Duodenal mucosa (tissue), 2 donors: ENCODE measurements at regions not wholly inside any gene's neighbourhood (a gene's known extent, or its start where the extent isn't known, plus 50 kb on each side); places are given as distances from the start of the nearest gene placed in this dataset.
A peak's percentile ranks its signal among the peaks of the same experiment; 100 is the strongest.

Experiments
- H3K27ac ChIP-seq: one replicate; pipeline ENCODE4 v1.7.0; 2013; ENCODE audit warnings: low read depth, low read length
- H3K27me3 ChIP-seq, 2 donors: one replicate each; pipeline ENCODE4 v1.7.0; 2013; ENCODE audit warnings: low read length in 2 of 2, control low read depth in 1 of 2; ENCODE audit not compliant: insufficient read depth in 2 of 2, control insufficient read depth in 1 of 2
- H3K36me3 ChIP-seq, 2 donors: one replicate each; pipeline ENCODE4 v1.7.0; 2013; ENCODE audit warnings: low read length in 2 of 2, control low read depth in 1 of 2; ENCODE audit not compliant: insufficient read depth in 2 of 2, control insufficient read depth in 1 of 2
- H3K4me1 ChIP-seq, 2 donors: one replicate each; pipeline ENCODE4 v1.7.0; 2013; ENCODE audit warnings: low read length in 2 of 2, control low read depth in 1 of 2; ENCODE audit not compliant: insufficient read depth in 2 of 2, control insufficient read depth in 1 of 2
- H3K4me3 ChIP-seq, 2 donors: one replicate each; pipeline ENCODE4 v1.7.0; 2013; ENCODE audit warnings: low read length in 2 of 2, low read depth in 1 of 2
- H3K9ac ChIP-seq, 2 donors: one replicate each; pipeline ENCODE4 v1.7.0; 2013; ENCODE audit warnings: low read length in 2 of 2, low read depth in 1 of 2
- H3K9me3 ChIP-seq, 2 donors: one replicate each; pipeline ENCODE4 v1.7.0; 2013; ENCODE audit warnings: low read length in 2 of 2, control low read depth in 1 of 2; ENCODE audit not compliant: control insufficient read depth in 1 of 2

DNA sequence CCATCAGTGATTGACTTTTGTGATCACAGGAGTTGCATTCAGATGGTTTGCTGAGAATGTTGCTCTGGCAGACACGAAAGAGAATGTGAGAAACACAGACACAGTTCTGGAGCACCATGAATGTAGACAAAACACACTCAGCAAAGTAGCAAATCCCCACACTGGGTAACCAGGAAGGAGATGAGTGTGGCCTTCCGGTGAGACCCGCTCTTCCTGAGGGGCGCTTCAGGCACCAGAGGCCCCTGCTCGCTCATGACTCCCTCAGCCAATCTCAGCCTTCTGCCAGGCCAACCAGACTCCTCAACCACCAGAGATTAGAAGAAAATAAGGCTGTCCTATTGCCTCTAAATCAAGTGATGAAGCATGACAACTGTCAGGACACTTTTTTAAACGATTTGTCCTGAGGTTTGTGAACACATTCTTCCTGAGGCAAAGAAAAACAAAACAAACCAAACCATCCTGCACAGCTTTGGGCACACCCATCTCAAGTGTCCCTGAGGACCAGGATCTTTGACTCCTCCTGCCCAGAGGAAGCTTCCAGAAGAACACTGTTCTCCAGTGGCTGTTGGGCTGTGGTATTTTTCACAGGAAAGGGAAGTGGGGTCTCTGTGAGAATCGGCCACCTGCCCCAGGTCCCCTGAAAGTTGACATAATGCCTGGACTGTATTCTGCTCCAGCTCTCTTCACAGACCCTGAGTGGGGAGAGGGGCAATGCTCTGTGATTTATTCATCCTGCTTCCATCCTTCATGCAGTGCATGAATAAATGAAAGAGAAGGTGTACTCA lies 152.8 kb downstream of the BCL11A start:
- H3K9me3 ChIP-seq, result no peaks in the 10 kb centered on the region
- no peak overlapping the region for H3K27ac ChIP-seq

DNA sequence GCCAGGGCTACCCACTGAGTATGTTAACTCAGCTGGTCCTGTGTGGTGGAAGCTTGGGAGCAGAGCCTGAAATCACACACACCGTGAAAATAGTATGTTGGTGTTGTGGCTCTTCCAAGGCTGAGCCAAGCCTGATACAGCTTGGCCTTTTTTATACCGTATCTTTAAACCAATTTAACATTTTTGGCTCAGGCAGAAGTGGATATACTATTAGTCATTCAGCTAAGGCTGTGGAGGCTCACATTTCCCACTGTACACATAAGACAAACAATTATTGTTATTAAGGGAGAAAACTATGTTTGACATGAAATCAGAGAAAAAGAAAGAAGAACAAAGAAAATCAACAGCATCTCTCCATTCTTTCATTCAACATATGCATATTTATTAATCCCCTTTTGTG lies 159.0 kb downstream of the BCL11A start:
- no peaks in the 10 kb centered on the region for H3K9me3 ChIP-seq
- H3K4me1 ChIP-seq, result no peaks in the 10 kb centered on the region
- no peak overlapping the region for H3K9ac ChIP-seq
- H3K27me3 ChIP-seq, result no peaks in the 10 kb centered on the region
- no peaks in the 10 kb centered on the region for H3K36me3 ChIP-seq
- no peak overlapping the region for H3K27ac ChIP-seq
- H3K4me3 ChIP-seq, result no peak overlapping the region

More for the DNA sequence above, 152.8 kb downstream of the BCL11A start:
- Histone ChIP-seq H3K27me3 (no peaks in the 10 kb centered on the region), H3K4me1 (no peaks in the 10 kb centered on the region), H3K36me3 (no peaks in the 10 kb centered on the region), H3K9ac (no peak overlapping the region), H3K4me3 (no peak overlapping the region)

DNA sequence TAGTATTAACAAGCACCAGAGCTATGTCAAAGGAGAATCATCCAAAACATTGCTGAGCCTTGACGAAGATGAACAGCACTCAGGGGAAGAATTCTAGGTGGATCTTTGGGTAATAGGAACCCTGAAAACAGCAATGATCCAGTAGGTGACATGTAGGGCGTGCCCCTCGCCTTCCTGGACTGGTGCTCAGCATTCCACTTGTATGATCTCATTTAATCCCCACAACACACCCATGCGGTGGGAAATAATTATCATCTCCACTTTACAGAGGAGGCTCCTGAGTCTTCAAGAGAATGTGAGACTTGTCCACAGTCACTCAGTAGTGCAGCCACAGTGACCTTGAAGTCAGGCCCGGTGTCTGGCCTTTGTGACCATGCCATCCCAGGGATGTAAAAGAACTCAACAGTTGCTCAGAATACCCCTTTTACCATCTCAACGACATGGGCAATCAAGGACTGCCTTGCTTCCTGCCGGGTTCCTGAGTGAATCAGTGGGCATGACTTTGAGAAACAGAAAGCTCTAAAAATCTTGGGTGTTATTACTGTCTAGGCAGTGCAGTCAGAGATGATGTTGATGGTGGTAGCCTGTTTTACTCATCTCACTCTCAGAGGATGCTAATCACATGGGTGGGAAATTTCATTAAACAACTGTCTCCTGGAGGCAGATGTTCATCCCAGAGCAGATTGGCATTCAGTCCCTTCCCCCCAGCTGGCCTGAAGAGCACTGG lies 161.6 kb downstream of the BCL11A start:
- Histone ChIP-seq H3K4me1 (no peaks in the 10 kb centered on the region), H3K9me3 (no peaks in the 10 kb centered on the region), H3K27ac (no peak overlapping the region)

DNA sequence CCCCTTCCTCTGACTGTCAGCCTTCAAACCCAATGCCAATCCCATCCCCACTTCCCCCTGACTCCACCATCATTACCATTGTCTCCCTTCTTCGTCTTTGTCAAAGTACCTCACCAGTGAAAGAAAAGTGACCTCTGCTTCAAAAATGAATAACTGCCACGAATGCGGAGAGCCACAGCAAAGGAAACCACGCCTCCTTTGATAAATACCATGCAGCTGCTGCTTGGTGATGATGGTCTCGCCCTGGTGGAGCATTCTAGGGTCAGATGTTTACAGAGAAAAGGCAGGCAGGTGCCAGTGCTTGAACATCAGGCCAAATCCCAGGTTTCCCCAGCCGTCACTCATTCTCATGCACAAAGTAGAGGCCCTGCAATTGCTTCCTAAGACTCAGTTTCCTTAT lies 162.2 kb downstream of the BCL11A start:
- H3K27me3 ChIP-seq, result no peaks in the 10 kb centered on the region
- no peaks in the 10 kb centered on the region for H3K36me3 ChIP-seq
- no peaks in the 10 kb centered on the region for H3K4me1 ChIP-seq
- no peak overlapping the region for H3K9ac ChIP-seq
- no peak overlapping the region for H3K27ac ChIP-seq
- no peaks in the 10 kb centered on the region for H3K9me3 ChIP-seq
- no peak overlapping the region for H3K4me3 ChIP-seq

More for the DNA sequence above, 161.6 kb downstream of the BCL11A start:
- Histone ChIP-seq H3K4me3 (no peak overlapping the region), H3K27me3 (no peaks in the 10 kb centered on the region), H3K36me3 (no peaks in the 10 kb centered on the region), H3K9ac (no peak overlapping the region)

DNA sequence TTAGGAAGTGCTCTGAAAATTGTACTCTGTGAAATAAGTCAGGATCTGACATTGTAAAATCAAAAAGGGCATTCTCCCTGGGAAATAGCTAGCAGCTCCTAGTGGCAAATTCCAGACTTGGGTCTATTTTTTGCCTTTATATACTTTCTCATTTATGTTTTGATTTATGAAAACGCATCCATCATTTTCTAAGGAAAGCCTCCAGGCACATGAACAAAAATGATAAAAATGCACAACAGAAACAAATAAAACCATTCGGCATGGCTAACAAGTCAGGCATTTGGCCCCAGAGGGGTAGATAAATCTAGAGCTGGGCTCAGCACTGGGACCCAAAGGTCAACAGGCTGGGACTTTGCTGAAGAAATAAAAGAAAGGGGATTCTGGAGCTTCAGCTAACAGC lies 167.0 kb downstream of the BCL11A start:
- H3K27me3 ChIP-seq, result no peaks in the 10 kb centered on the region
- H3K9ac ChIP-seq, result no peak overlapping the region
- H3K4me3 ChIP-seq, result no peak overlapping the region
- H3K9me3 ChIP-seq, result no peaks in the 10 kb centered on the region
- H3K36me3 ChIP-seq, result no peaks in the 10 kb centered on the region
- H3K4me1 ChIP-seq, result no peaks in the 10 kb centered on the region
- H3K27ac ChIP-seq, result no peak overlapping the region

DNA sequence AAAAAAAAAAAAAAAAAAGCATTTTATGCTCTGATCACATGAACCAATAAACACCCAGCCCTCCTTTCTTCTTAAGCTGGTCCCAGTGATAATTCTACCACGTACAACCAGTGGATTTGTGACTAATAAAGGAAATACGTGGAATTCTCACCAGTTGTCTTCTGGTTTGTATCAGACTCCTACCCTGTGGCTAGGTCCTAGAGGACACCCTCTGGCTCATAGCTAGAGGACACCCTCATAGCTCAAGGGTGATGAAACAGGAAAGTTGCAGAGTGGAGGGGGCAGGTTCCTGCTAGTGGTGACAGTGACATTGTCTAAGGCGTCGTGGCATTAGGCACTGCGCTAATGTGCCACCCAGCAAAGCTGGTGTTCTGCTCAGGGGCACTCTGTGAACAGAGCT lies 167.8 kb downstream of the BCL11A start:
- H3K27me3 ChIP-seq, result no peaks in the 10 kb centered on the region
- no peak overlapping the region for H3K27ac ChIP-seq
- H3K9ac ChIP-seq, result no peak overlapping the region
- peaks cover under 1 to 2% of the 10 kb centered on the region in 2 donors for H3K4me1 ChIP-seq
- H3K4me3 ChIP-seq, result no peak overlapping the region
- no peaks in the 10 kb centered on the region for H3K36me3 ChIP-seq
- no peaks in the 10 kb centered on the region for H3K9me3 ChIP-seq

GRCh38 chr2:60383401-60384143 lies 169.9 kb downstream of the BCL11A start:
- Histone ChIP-seq H3K9ac (no peak overlapping the region), H3K4me3 (no peak overlapping the region), H3K27ac (no peak overlapping the region)

DNA sequence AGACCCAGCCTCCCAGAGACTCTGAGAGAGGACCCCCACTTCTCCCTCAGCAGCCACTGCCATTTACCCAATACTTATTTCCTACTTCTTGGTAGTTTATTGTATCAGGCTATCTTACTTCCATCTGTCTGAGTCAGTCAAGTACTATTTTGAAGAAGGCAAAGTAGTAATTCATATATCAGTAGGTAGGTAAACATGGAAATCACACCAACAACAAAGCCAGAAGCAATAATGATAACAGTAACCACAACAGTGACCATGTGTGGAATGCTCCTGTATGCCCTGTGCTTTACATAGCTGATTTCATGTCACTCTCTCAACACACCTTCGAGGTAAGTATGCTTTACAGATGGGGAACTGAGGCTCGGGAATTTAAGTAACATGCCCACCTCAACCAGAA lies 173.0 kb downstream of the BCL11A start:
- no peak overlapping the region for H3K9ac ChIP-seq

More at GRCh38 chr2:60383401-60384143, 169.9 kb downstream of the BCL11A start:
- H3K9me3 ChIP-seq, result no peaks in the 10 kb centered on the region
- H3K27me3 ChIP-seq, result no peaks in the 10 kb centered on the region
- H3K4me1 ChIP-seq, result peaks cover 12% of the 10 kb centered on the region in 2 donors
- H3K36me3 ChIP-seq, result no peaks in the 10 kb centered on the region

GRCh38 chr2:60379684-60380083 lies 173.8 kb downstream of the BCL11A start:
- Histone ChIP-seq H3K4me3 (peak overlapping the region in 1 of 2 donors; percentile 37), H3K9me3 (no peaks in the 10 kb centered on the region), H3K9ac (no peak overlapping the region), H3K27ac (no peak overlapping the region), H3K4me1 (peaks cover 12% of the 10 kb centered on the region in 2 donors), H3K27me3 (no peaks in the 10 kb centered on the region), H3K36me3 (no peaks in the 10 kb centered on the region)

More for the DNA sequence above, 173.0 kb downstream of the BCL11A start:
- H3K9me3 ChIP-seq, result no peaks in the 10 kb centered on the region
- H3K27ac ChIP-seq, result no peak overlapping the region
- H3K36me3 ChIP-seq, result no peaks in the 10 kb centered on the region
- H3K27me3 ChIP-seq, result no peaks in the 10 kb centered on the region
- H3K4me1 ChIP-seq, result peaks cover 12% of the 10 kb centered on the region in 2 donors
- no peak overlapping the region for H3K4me3 ChIP-seq

GRCh38 chr2:60379216-60379615 lies 174.2 kb downstream of the BCL11A start:
- H3K4me1 ChIP-seq, result peaks cover 12% of the 10 kb centered on the region in 2 donors
- H3K27ac ChIP-seq, result no peak overlapping the region
- no peak overlapping the region for H3K9ac ChIP-seq
- no peaks in the 10 kb centered on the region for H3K9me3 ChIP-seq
- no peaks in the 10 kb centered on the region for H3K27me3 ChIP-seq
- no peak overlapping the region for H3K4me3 ChIP-seq
- no peaks in the 10 kb centered on the region for H3K36me3 ChIP-seq
